ENCODE measurements at regions not wholly inside any gene's neighbourhood (a gene's known extent, or its start where the extent isn't known, plus 50 kb on each side); places are given as distances from the start of the nearest gene placed in this dataset.

DNA sequence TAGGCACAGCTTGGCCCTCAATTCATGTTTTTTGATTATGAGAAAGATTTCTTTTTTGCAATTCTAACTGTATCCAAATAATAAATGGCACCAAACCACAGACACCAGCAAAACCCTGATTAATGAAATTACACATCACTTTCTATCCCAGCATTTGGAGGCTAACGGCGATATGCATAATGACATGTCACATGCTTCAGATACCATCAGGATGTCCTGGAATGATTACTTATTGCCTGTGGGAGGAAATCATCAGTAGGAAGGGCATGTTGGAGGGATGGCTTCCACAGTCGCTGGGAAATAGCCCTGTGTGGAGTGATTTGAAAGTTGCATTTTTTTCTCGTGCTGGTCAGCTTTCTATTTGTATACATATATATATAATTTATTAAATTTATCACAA lies 121.7 kb downstream of the CMPK2 start:
- H3K27ac Mint-ChIP-seq (ENCODE audit: unreplicated experiment) = no peak overlapping the region
- no peaks in the 10 kb centered on the region for H3K27me3 Mint-ChIP-seq (ENCODE audit: low read depth, unreplicated experiment)
- no peak overlapping the region for H3K9ac ChIP-seq (ENCODE audit: low read length)
- H3K4me1 ChIP-seq (ENCODE audit: insufficient read depth, low read length) = no peaks in the 10 kb centered on the region
- H3K79me2 ChIP-seq (ENCODE audit: insufficient read depth, low read length) = no peaks in the 10 kb centered on the region
- TF ChIP-seq, protein P1, sequence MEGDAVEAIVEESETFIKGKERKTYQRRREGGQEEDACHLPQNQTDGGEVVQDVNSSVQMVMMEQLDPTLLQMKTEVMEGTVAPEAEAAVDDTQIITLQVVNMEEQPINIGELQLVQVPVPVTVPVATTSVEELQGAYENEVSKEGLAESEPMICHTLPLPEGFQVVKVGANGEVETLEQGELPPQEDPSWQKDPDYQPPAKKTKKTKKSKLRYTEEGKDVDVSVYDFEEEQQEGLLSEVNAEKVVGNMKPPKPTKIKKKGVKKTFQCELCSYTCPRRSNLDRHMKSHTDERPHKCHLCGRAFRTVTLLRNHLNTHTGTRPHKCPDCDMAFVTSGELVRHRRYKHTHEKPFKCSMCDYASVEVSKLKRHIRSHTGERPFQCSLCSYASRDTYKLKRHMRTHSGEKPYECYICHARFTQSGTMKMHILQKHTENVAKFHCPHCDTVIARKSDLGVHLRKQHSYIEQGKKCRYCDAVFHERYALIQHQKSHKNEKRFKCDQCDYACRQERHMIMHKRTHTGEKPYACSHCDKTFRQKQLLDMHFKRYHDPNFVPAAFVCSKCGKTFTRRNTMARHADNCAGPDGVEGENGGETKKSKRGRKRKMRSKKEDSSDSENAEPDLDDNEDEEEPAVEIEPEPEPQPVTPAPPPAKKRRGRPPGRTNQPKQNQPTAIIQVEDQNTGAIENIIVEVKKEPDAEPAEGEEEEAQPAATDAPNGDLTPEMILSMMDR (IDR thresholded peaks at IDR 0.05; ENCODE audit: insufficient read depth, low read depth, low read length) = no peak
- no peak for TF ChIP-seq EZH2 (IDR thresholded peaks at IDR 0.05; ENCODE audit: insufficient read depth, low read length)
- FAIRE-seq = no peak
- no peak for DNase-seq (ENCODE audit: low read depth)
- no peaks in the 10 kb centered on the region for H4K20me1 ChIP-seq (ENCODE audit: insufficient read depth, low read length)
- H3K36me3 ChIP-seq (ENCODE audit: insufficient read depth, low read length) = no peaks in the 10 kb centered on the region
- H2AFZ ChIP-seq (ENCODE audit: low read depth, low read length) = no peak overlapping the region
- no peak overlapping the region for H3K4me2 ChIP-seq (ENCODE audit: low read length)
- no peaks in the 10 kb centered on the region for H3K4me1 Mint-ChIP-seq (ENCODE audit: low read depth, unreplicated experiment)
- H3K36me3 Mint-ChIP-seq (ENCODE audit: low read depth, unreplicated experiment) = no peaks in the 10 kb centered on the region
- no peaks in the 10 kb centered on the region for H3K9me3 Mint-ChIP-seq (ENCODE audit: unreplicated experiment)
- no peak overlapping the region for H3K4me3 ChIP-seq (ENCODE audit: insufficient read depth, low read depth, low read length)
- H3K9me3 ChIP-seq (ENCODE audit: insufficient read depth, low read depth, low read length) = no peaks in the 10 kb centered on the region
- no peak overlapping the region for H3K27ac ChIP-seq (ENCODE audit: low read depth, low read length)
- H3K27me3 ChIP-seq (ENCODE audit: insufficient read depth, low read length) = no peaks in the 10 kb centered on the region
- H3K4me3 Mint-ChIP-seq (ENCODE audit: unreplicated experiment) = no peak overlapping the region

DNA sequence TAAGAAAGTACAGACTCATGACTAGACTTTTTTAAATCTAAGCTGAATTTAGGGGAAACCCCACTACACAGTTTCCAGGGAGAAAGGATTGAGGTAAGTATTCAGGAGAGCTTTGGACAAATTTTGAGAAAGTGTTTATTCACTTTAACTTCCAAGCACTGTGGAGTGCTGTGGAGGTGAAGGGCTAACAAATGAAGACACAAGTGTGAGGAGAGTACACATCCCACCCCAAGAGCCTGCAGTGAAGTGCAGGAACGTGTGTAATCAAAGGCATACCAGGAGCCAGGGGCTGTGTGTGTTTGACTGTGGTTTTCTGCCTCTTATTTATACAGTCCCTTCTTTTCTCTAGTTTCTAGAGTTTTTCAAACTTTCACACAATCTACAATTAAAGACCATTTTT lies 118.3 kb downstream of the CMPK2 start:
- Histone ChIP-seq H3K79me2 (ENCODE audit: insufficient read depth, low read length) (no peaks in the 10 kb centered on the region), H3K4me3 (ENCODE audit: insufficient read depth, low read depth, low read length) (no peak overlapping the region), H3K4me2 (ENCODE audit: low read length) (no peak overlapping the region), H3K27me3 (ENCODE audit: insufficient read depth, low read length) (no peaks in the 10 kb centered on the region), H3K9me3 (ENCODE audit: insufficient read depth, low read depth, low read length) (no peaks in the 10 kb centered on the region), H4K20me1 (ENCODE audit: insufficient read depth, low read length) (no peaks in the 10 kb centered on the region), H3K36me3 (ENCODE audit: insufficient read depth, low read length) (no peaks in the 10 kb centered on the region), H3K4me1 (ENCODE audit: insufficient read depth, low read length) (no peaks in the 10 kb centered on the region), H3K27ac (ENCODE audit: low read depth, low read length) (no peak overlapping the region), H3K9ac (ENCODE audit: low read length) (no peak overlapping the region), H2AFZ (ENCODE audit: low read depth, low read length) (no peak overlapping the region)
- TF ChIP-seq, protein P1 (IDR thresholded peaks at IDR 0.05; ENCODE audit: insufficient read depth, low read depth, low read length) = no peak
- TF ChIP-seq EZH2 (IDR thresholded peaks at IDR 0.05; ENCODE audit: insufficient read depth, low read length) = no peak
- Mint-ChIP-seq H3K4me3 (ENCODE audit: unreplicated experiment) (no peak overlapping the region), H3K4me1 (ENCODE audit: low read depth, unreplicated experiment) (peaks cover 3% of the 10 kb centered on the region), H3K36me3 (ENCODE audit: low read depth, unreplicated experiment) (no peaks in the 10 kb centered on the region), H3K27ac (ENCODE audit: unreplicated experiment) (no peak overlapping the region), H3K27me3 (ENCODE audit: low read depth, unreplicated experiment) (no peaks in the 10 kb centered on the region), H3K9me3 (ENCODE audit: unreplicated experiment) (no peaks in the 10 kb centered on the region)
- DNase-seq (ENCODE audit: low read depth) = no peak
- no peak for FAIRE-seq

DNA sequence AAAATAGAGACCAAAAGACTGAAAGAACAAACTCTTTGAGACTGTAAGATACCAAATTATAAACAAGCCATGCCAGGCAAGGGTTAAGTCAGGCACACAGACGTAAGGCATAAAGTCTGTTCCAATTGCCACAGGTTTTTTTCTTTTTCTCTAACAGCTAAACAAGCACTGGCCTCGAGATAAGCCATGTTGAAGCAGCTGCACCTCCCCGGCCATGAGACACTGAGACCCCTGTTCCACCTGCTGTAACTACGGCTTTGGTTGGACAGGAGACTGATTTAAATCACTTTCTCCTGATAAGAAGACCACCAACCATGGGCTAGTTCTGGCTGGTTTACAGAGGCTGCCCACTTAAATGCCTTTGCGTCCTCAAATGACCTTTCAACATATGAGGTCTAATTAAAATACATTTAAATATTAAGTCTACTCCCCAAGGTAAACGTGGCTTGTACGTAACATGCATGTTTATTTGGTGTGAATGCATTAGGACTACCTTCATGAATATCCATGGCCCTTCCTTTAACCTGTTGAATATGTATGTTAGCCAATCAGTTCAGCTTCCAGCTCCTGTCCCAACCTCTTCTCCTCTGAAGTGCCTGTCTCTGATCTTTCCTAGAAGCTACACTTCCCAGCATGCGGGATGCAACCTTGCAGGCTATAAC lies 117.2 kb downstream of the CMPK2 start:
- TF ChIP-seq, protein P1 (IDR thresholded peaks at IDR 0.05; ENCODE audit: insufficient read depth, low read depth, low read length) = no peak
- TF ChIP-seq EZH2 (IDR thresholded peaks at IDR 0.05; ENCODE audit: insufficient read depth, low read length) = no peak
- H3K4me2 ChIP-seq (ENCODE audit: low read length) = no peak overlapping the region
- H3K27ac Mint-ChIP-seq (ENCODE audit: unreplicated experiment) = no peak overlapping the region
- H2AFZ ChIP-seq (ENCODE audit: low read depth, low read length) = no peak overlapping the region
- H3K4me1 Mint-ChIP-seq (ENCODE audit: low read depth, unreplicated experiment) = peaks cover 3% of the 10 kb centered on the region
- H3K9me3 Mint-ChIP-seq (ENCODE audit: unreplicated experiment) = no peaks in the 10 kb centered on the region
- no peaks in the 10 kb centered on the region for H3K79me2 ChIP-seq (ENCODE audit: insufficient read depth, low read length)
- H3K9ac ChIP-seq (ENCODE audit: low read length) = no peak overlapping the region
- no peak overlapping the region for H3K4me3 Mint-ChIP-seq (ENCODE audit: unreplicated experiment)
- FAIRE-seq = no peak
- no peak overlapping the region for H3K4me3 ChIP-seq (ENCODE audit: insufficient read depth, low read depth, low read length)
- no peaks in the 10 kb centered on the region for H3K9me3 ChIP-seq (ENCODE audit: insufficient read depth, low read depth, low read length)
- no peak overlapping the region for H3K27ac ChIP-seq (ENCODE audit: low read depth, low read length)
- H3K27me3 ChIP-seq (ENCODE audit: insufficient read depth, low read length) = no peaks in the 10 kb centered on the region
- DNase-seq (ENCODE audit: low read depth) = no peak
- no peaks in the 10 kb centered on the region for H3K27me3 Mint-ChIP-seq (ENCODE audit: low read depth, unreplicated experiment)
- no peaks in the 10 kb centered on the region for H3K36me3 ChIP-seq (ENCODE audit: insufficient read depth, low read length)
- no peaks in the 10 kb centered on the region for H3K4me1 ChIP-seq (ENCODE audit: insufficient read depth, low read length)
- H3K36me3 Mint-ChIP-seq (ENCODE audit: low read depth, unreplicated experiment) = no peaks in the 10 kb centered on the region
- no peaks in the 10 kb centered on the region for H4K20me1 ChIP-seq (ENCODE audit: insufficient read depth, low read length)
